H9 (cell line): ENCODE measurements at regions not wholly inside any gene's neighbourhood (a gene's known extent, or its start where the extent isn't known, plus 50 kb on each side); places are given as distances from the start of the nearest gene placed in this dataset.

Experiments
- DNase-seq: peaks from one replicate; pipeline ENCODE4 v3.0.0-alpha.2; 2017
- H2AFZ ChIP-seq: one replicate; pipeline ENCODE4 v1.6.1; 2013; ENCODE audit warnings: mild to moderate bottlenecking, low read length, control low read depth, moderate library complexity
- H2AK5ac ChIP-seq: 2 replicates; pipeline ENCODE4 v1.6.1; 2013; ENCODE audit warnings: low read length, control low read depth, mixed read lengths; ENCODE audit not compliant: insufficient read length
- H2BK120ac ChIP-seq: one replicate; pipeline ENCODE4 v1.6.1; 2013; ENCODE audit warnings: low read depth, mild to moderate bottlenecking, low read length, control low read depth, inconsistent platforms; ENCODE audit not compliant: poor library complexity, severe bottlenecking
- H2BK12ac ChIP-seq: 2 replicates; pipeline ENCODE4 v1.6.1; 2013; ENCODE audit warnings: low read length, control low read depth, mixed read lengths, low read depth; ENCODE audit not compliant: insufficient read length
- H2BK15ac ChIP-seq: 2 replicates; pipeline ENCODE4 v1.6.1; 2013; ENCODE audit warnings: low read depth, low read length, control low read depth
- H2BK20ac ChIP-seq: one replicate; pipeline ENCODE4 v1.6.1; 2013; ENCODE audit warnings: low read depth, mild to moderate bottlenecking, low read length, control low read depth, inconsistent platforms; ENCODE audit not compliant: poor library complexity, severe bottlenecking
- H2BK5ac ChIP-seq: 2 replicates; pipeline ENCODE4 v1.6.1; 2013; ENCODE audit warnings: low read length, control low read depth, mixed read lengths; ENCODE audit not compliant: insufficient read length
- H3K14ac ChIP-seq: 2 replicates; pipeline ENCODE4 v1.6.1; 2013; ENCODE audit warnings: low read length, control low read depth; ENCODE audit not compliant: insufficient read depth
- H3K18ac ChIP-seq: 2 replicates; pipeline ENCODE4 v1.6.1; 2013; ENCODE audit warnings: low read depth, mild to moderate bottlenecking, mixed read lengths, low read length, control low read depth; ENCODE audit not compliant: insufficient read length
- H3K23ac ChIP-seq: 2 replicates; pipeline ENCODE4 v1.6.1; 2013; ENCODE audit warnings: low read length, control low read depth, mixed read lengths, low read depth; ENCODE audit not compliant: insufficient read length
- H3K23me2 ChIP-seq: 2 replicates; pipeline ENCODE4 v1.6.1; 2013; ENCODE audit warnings: low read depth, mild to moderate bottlenecking, mixed read lengths, low read length, control low read depth; ENCODE audit not compliant: insufficient read length, poor library complexity, severe bottlenecking
- H3K27ac ChIP-seq: 2 replicates; pipeline ENCODE4 v1.5.1; 2013; ENCODE audit warnings: low read length, control low read depth, mixed read lengths, low read depth; ENCODE audit not compliant: insufficient read length
- H3K27me3 ChIP-seq: 2 replicates; pipeline ENCODE4 v1.6.1; 2013; ENCODE audit warnings: low read length, control low read depth, inconsistent platforms; ENCODE audit not compliant: insufficient read depth
- H3K4ac ChIP-seq: 2 replicates; pipeline ENCODE4 v1.6.1; 2013; ENCODE audit warnings: low read depth, mild to moderate bottlenecking, control low read depth, inconsistent platforms, low read length, moderate library complexity
- H3K4me1 ChIP-seq: 2 replicates; pipeline ENCODE4 v1.6.1; 2013; ENCODE audit warnings: low read length, control low read depth, inconsistent platforms; ENCODE audit not compliant: insufficient read depth
- H3K4me2 ChIP-seq: 2 replicates; pipeline ENCODE4 v1.6.1; 2013; ENCODE audit warnings: low read length, control low read depth, mixed read lengths; ENCODE audit not compliant: insufficient read length, insufficient read depth
- H3K56ac ChIP-seq: 2 replicates; pipeline ENCODE4 v1.6.1; 2013; ENCODE audit warnings: low read depth, mild to moderate bottlenecking, mixed read lengths, low read length, control low read depth; ENCODE audit not compliant: insufficient read length
- H3K79me1 ChIP-seq: 2 replicates; pipeline ENCODE4 v1.6.1; 2013; ENCODE audit warnings: low read depth, mild to moderate bottlenecking, moderate library complexity, low read length, control low read depth, inconsistent platforms; ENCODE audit not compliant: insufficient read depth, poor library complexity, severe bottlenecking
- H3K79me2 ChIP-seq: 2 replicates; pipeline ENCODE4 v1.6.1; 2013; ENCODE audit warnings: low read length, control low read depth, inconsistent platforms; ENCODE audit not compliant: insufficient read depth
- H3K9ac ChIP-seq: 2 replicates; pipeline ENCODE4 v1.6.1; 2013; ENCODE audit warnings: low read length, control low read depth, mixed read lengths; ENCODE audit not compliant: insufficient read length; ENCODE audit errors: extremely low read depth
- H3K9me3 ChIP-seq: one replicate; pipeline ENCODE4 v1.6.1; 2013; ENCODE audit warnings: low read depth, low read length, inconsistent platforms; ENCODE audit not compliant: control insufficient read depth
- H3T11ph ChIP-seq: one replicate; pipeline ENCODE4 v1.6.1; 2013; ENCODE audit warnings: mild to moderate bottlenecking, low read length, control low read depth, inconsistent platforms
- H4K20me1 ChIP-seq: one replicate; pipeline ENCODE4 v1.6.1; 2013; ENCODE audit not compliant: control insufficient read depth, insufficient read length, insufficient read depth
- H4K5ac ChIP-seq: 2 replicates; pipeline ENCODE4 v1.6.1; 2013; ENCODE audit warnings: low read depth, mild to moderate bottlenecking, mixed read lengths, low read length, control low read depth; ENCODE audit not compliant: insufficient read length
- H4K8ac ChIP-seq: replicated peaks from 2 replicates; pipeline ENCODE4 v1.6.1; 2013; ENCODE audit warnings: low read length, control low read depth, mixed read lengths, low read depth; ENCODE audit not compliant: insufficient read length
- H4K91ac ChIP-seq: 2 replicates; pipeline ENCODE4 v1.6.1; 2013; ENCODE audit warnings: low read depth, mild to moderate bottlenecking, moderate library complexity, mixed read lengths, low read length, control low read depth; ENCODE audit not compliant: insufficient read length
- H3K27ac Mint-ChIP-seq, 3 experiments: 2 replicates in 2 of 3; 3 replicates in 1 of 3; pipeline ENCODE4 v1.8.0; 2020 to 2021; ENCODE audit warnings: mixed read lengths in 3 of 3, mild to moderate bottlenecking in 1 of 3, moderate library complexity in 1 of 3
- H3K27me3 Mint-ChIP-seq: 2 replicates; pipeline ENCODE4 v1.8.0; 2021; ENCODE audit warnings: low read depth, mild to moderate bottlenecking, moderate library complexity, mixed read lengths
- H3K36me3 Mint-ChIP-seq, 3 experiments: 2 replicates in 2 of 3; 3 replicates in 1 of 3; pipeline ENCODE4 v1.8.0; 2020 to 2021; ENCODE audit warnings: low read depth in 3 of 3, mixed read lengths in 3 of 3; ENCODE audit not compliant: insufficient read depth in 1 of 3
- H3K4me1 Mint-ChIP-seq, 2 experiments: 2 replicates each; pipeline ENCODE4 v1.8.0; 2020; ENCODE audit warnings: mixed read lengths in 2 of 2
- H3K4me3 Mint-ChIP-seq, 2 experiments: 2 replicates in 1 of 2; 3 replicates in 1 of 2; pipeline ENCODE4 v1.8.0; 2020 to 2021; ENCODE audit warnings: mild to moderate bottlenecking in 2 of 2, mixed read lengths in 2 of 2, moderate library complexity in 1 of 2
- H3K9me3 Mint-ChIP-seq, 2 experiments: 2 replicates in 1 of 2; 3 replicates in 1 of 2; pipeline ENCODE4 v1.8.0; 2020; ENCODE audit warnings: mild to moderate bottlenecking in 2 of 2, mixed read lengths in 2 of 2, moderate library complexity in 1 of 2
- WGBS: extraction: QIAGEN DNeasy Blood & Tissue Kit; methylation state at CpG from one replicate; pipeline ENCODE4 v1.1.7; 2013; ENCODE audit warnings: missing lambda C conversion rate, low lambda C conversion rate, mixed read lengths; ENCODE audit not compliant: insufficient read length; ENCODE audit errors: extremely low coverage; 5-methylcytosine and 5-hydroxymethylcytosine counted together
- TF ChIP-seq, protein P1 (sequence below): fragments of 200-600 bp; sonication (generic); conservative IDR thresholded peaks from 3 replicates; pipeline ENCODE4 v1.8.0; 2021; ENCODE audit warnings: antibody characterized with exemption, mild to moderate bottlenecking

DNA sequence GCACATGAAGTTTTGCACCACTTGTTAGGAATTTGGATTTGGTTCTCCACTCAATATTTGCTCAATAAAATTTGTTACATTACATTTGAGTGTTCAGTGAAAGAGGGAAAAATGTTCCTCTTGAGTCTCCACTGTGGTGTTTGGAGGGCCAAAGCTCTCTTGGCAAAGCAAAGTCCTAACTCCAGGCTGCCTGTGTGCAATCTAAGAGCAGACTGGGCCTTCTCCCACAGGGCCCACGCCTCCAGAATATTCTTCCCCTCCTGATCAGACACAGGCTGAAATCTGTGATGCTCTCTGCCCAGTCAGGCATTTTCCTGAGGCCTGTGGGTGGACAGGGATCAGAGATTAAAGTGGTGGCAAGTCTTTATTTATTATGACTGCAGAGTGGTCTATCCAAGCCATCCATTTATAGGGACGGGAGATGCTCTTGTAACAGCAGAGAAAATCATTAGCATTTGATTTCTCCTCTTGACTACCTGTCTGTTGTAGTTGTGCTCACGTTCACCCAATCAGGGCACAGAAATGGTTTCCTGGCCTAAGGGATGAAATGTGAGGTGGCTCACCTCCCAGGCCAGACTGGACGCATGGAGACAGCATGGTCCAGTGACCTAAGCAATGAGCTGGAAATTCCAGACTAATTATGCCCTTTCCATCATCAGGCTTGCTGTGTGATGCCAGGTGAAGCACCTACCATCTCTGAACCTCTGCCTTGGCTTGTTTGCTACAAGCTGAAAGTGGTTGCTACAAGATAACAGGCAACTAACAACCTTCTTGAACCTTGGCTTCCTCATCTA, 147.1 kb upstream of the NRBF2 start:
- no peak overlapping the region for H2AK5ac ChIP-seq
- Mint-ChIP-seq H3K27ac (no peak overlapping the region), H3K27me3 (no peaks in the 10 kb centered on the region), H3K9me3 (no peaks in the 10 kb centered on the region), H3K36me3 (no peaks in the 10 kb centered on the region), H3K4me1 (peaks cover 7 to 11% of the 10 kb centered on the region in 2 experiments), H3K4me3 (no peak overlapping the region)
- H4K5ac ChIP-seq = no peak overlapping the region
- no peaks in the 10 kb centered on the region for H3K79me2 ChIP-seq
- H4K20me1 ChIP-seq = no peaks in the 10 kb centered on the region
- H2BK120ac ChIP-seq = no peak overlapping the region
- H2BK5ac ChIP-seq = no peak overlapping the region
- H2BK12ac ChIP-seq = no peak overlapping the region
- TF ChIP-seq, protein P1, sequence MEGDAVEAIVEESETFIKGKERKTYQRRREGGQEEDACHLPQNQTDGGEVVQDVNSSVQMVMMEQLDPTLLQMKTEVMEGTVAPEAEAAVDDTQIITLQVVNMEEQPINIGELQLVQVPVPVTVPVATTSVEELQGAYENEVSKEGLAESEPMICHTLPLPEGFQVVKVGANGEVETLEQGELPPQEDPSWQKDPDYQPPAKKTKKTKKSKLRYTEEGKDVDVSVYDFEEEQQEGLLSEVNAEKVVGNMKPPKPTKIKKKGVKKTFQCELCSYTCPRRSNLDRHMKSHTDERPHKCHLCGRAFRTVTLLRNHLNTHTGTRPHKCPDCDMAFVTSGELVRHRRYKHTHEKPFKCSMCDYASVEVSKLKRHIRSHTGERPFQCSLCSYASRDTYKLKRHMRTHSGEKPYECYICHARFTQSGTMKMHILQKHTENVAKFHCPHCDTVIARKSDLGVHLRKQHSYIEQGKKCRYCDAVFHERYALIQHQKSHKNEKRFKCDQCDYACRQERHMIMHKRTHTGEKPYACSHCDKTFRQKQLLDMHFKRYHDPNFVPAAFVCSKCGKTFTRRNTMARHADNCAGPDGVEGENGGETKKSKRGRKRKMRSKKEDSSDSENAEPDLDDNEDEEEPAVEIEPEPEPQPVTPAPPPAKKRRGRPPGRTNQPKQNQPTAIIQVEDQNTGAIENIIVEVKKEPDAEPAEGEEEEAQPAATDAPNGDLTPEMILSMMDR = no peak
- no peaks in the 10 kb centered on the region for H3K79me1 ChIP-seq
- H2BK15ac ChIP-seq = no peak overlapping the region
- no peak for DNase-seq
- no peak overlapping the region for H3K23ac ChIP-seq
- H3K4ac ChIP-seq = no peak overlapping the region
- no peak overlapping the region for H3T11ph ChIP-seq
- H3K23me2 ChIP-seq = no peaks in the 10 kb centered on the region
- no peak overlapping the region for H3K18ac ChIP-seq
- H3K4me2 ChIP-seq = no peak overlapping the region
- no peak overlapping the region for H2AFZ ChIP-seq
- no peaks in the 10 kb centered on the region for H3K4me1 ChIP-seq
- H2BK20ac ChIP-seq = no peak overlapping the region
- no peak overlapping the region for H4K91ac ChIP-seq
- no peaks in the 10 kb centered on the region for H3K9me3 ChIP-seq
- no peak overlapping the region for H3K9ac ChIP-seq
- H3K27me3 ChIP-seq = no peaks in the 10 kb centered on the region
- H3K14ac ChIP-seq = no peak overlapping the region
- no peak overlapping the region for H4K8ac ChIP-seq
- WGBS = no CpG with 5 or more reads among the region's 4 CpGs
- H3K27ac ChIP-seq = no peak overlapping the region
- H3K56ac ChIP-seq = no peak overlapping the region
